K562 (cell line): ENCODE measurements at regions not wholly inside any gene's neighbourhood (a gene's known extent, or its start where the extent isn't known, plus 50 kb on each side); places are given as distances from the start of the nearest gene placed in this dataset.

Experiments used
- DMBX1 ChIP-seq: fragments of 250-450 bp; sonication (Bioruptor Pico); IDR thresholded peaks from 2 replicates; pipeline ENCODE4 v1.8.0; 2022; ENCODE audit warnings: inconsistent platforms, mild to moderate bottlenecking, moderate library complexity, borderline replicate concordance
- FOXJ2 ChIP-seq: fragments of 200-800 bp; sonication (Bioruptor generic); IDR thresholded peaks from 2 replicates; pipeline ENCODE4 v1.6.1; 2016; ENCODE audit warnings: missing genetic modification characterization, missing compliant biosample characterization
- FOXP1 ChIP-seq: sonication (generic); formaldehyde crosslinking; IDR thresholded peaks from 2 replicates; pipeline ENCODE4 v1.8.0; 2022; ENCODE audit warnings: mild to moderate bottlenecking, missing genetic modification reagents
- KLF10 ChIP-seq: fragments of 250-450 bp; sonication (Bioruptor Pico); IDR thresholded peaks from 2 replicates; pipeline ENCODE4 v1.6.1; 2021; ENCODE audit warnings: matching md5 sums
- NCOA6 ChIP-seq: fragments of 450-650 bp; IDR thresholded peaks from 2 replicates; pipeline ENCODE4 v1.6.1; 2017; ENCODE audit warnings: mild to moderate bottlenecking
- PHB ChIP-seq: fragments of 250-450 bp; sonication (Bioruptor Pico); IDR thresholded peaks from 2 replicates; pipeline ENCODE4 v1.5.0; 2021
- SPI1 ChIP-seq: IDR thresholded peaks from 2 replicates; pipeline ENCODE4 v1.6.1; 2011; ENCODE audit warnings: low read depth, low read length, control low read depth, borderline replicate concordance
- TCF7L2 ChIP-seq: fragments of 150-350 bp; IDR thresholded peaks from 2 replicates; pipeline ENCODE4 v1.6.1; 2016; ENCODE audit warnings: low read depth, mild to moderate bottlenecking, low read length, moderate library complexity
- ZFP36 ChIP-seq: fragments of 150-350 bp; IDR thresholded peaks from 2 replicates; pipeline ENCODE4 v1.6.1; 2018; ENCODE audit warnings: low read length, low read depth; ENCODE audit not compliant: partially characterized antibody
- ZNF23 ChIP-seq: fragments of 250-450 bp; sonication (Bioruptor Pico); IDR thresholded peaks from 2 replicates; pipeline ENCODE4 v1.4.0; 2020; ENCODE audit warnings: mild to moderate bottlenecking
- TF ChIP-seq, protein P1 (sequence below): sonication (generic); formaldehyde crosslinking; IDR thresholded peaks from 2 replicates; pipeline ENCODE4 v1.8.0; 2022; ENCODE audit warnings: mild to moderate bottlenecking, missing genetic modification reagents
- TF ChIP-seq, protein P2 (sequence below): fragments of 250-450 bp; sonication (Bioruptor Pico); IDR thresholded peaks from 2 replicates; pipeline ENCODE4 v1.8.0; 2022; ENCODE audit warnings: inconsistent platforms
- TF ChIP-seq, protein P3 (sequence below): fragments of 250-450 bp; sonication (Bioruptor Pico); IDR thresholded peaks from 2 replicates; pipeline ENCODE4 v1.5.0; 2021; ENCODE audit warnings: mild to moderate bottlenecking, moderate library complexity
- TF ChIP-seq, protein P4 (sequence below): fragments of 450-650 bp; IDR thresholded peaks from one replicate; pipeline ENCODE4 v1.6.1; 2018; ENCODE audit warnings: mild to moderate bottlenecking, moderate library complexity; ENCODE audit not compliant: partially characterized antibody
- TF ChIP-seq, protein P5 (sequence below): fragments of 450-650 bp; IDR thresholded peaks from 2 replicates; pipeline ENCODE4 v1.6.1; 2016

DNA sequence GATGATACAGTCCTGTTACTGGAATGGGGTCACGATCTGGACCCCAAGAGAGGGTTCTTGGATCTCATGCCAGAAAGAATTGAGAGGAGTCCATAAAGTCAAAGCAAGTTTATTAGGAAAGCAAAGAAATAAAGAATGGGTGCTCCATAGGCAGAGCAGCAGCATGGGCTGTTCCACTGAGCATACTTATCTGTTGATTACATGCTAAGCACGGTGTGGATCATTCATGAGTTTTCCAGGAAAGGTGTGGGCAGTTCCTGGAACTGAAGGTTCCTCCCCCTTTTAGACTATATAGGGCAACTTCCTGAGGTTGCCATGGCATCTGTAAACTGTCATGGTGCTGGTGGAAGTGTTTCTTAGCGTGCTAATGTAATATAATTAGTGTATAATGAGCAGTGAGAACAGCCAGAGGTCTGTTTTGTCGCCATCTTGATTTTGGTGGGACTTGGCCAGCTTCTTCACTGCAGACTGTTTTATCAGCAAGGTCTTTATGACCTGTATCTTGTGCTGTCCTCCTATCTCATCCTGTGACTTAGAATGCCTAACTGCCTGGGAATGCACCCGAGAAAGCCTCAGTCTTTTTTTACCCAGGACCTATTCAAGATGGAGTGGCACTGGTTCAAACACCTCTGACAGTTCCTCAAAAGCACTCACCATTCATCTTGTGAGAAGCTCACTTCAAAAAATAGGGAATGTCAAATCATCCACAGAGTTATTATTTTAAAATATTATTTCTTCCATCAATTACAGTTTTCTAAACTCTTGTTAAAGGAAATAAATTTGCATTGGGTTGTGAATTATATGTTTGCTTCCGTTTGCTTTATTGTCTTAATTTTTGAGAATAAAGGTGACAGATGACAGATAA lies 1358.8 kb upstream of the TMEM132C start (continued):
- TF ChIP-seq, protein P1, sequence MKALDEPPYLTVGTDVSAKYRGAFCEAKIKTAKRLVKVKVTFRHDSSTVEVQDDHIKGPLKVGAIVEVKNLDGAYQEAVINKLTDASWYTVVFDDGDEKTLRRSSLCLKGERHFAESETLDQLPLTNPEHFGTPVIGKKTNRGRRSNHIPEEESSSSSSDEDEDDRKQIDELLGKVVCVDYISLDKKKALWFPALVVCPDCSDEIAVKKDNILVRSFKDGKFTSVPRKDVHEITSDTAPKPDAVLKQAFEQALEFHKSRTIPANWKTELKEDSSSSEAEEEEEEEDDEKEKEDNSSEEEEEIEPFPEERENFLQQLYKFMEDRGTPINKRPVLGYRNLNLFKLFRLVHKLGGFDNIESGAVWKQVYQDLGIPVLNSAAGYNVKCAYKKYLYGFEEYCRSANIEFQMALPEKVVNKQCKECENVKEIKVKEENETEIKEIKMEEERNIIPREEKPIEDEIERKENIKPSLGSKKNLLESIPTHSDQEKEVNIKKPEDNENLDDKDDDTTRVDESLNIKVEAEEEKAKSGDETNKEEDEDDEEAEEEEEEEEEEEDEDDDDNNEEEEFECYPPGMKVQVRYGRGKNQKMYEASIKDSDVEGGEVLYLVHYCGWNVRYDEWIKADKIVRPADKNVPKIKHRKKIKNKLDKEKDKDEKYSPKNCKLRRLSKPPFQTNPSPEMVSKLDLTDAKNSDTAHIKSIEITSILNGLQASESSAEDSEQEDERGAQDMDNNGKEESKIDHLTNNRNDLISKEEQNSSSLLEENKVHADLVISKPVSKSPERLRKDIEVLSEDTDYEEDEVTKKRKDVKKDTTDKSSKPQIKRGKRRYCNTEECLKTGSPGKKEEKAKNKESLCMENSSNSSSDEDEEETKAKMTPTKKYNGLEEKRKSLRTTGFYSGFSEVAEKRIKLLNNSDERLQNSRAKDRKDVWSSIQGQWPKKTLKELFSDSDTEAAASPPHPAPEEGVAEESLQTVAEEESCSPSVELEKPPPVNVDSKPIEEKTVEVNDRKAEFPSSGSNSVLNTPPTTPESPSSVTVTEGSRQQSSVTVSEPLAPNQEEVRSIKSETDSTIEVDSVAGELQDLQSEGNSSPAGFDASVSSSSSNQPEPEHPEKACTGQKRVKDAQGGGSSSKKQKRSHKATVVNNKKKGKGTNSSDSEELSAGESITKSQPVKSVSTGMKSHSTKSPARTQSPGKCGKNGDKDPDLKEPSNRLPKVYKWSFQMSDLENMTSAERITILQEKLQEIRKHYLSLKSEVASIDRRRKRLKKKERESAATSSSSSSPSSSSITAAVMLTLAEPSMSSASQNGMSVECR (CRISPR knock-in tag) = no peak
- TF ChIP-seq PHB (CRISPR knock-in tag) (peak; percentile 84), SPI1 (0 out of 2 replicates have a peak, but pooled peaks have one; percentile 33), DMBX1 (CRISPR knock-in tag) (peak; percentile 100), KLF10 (CRISPR knock-in tag) (peak; percentile 90), FOXP1 (no peak), FOXJ2 (tag) (peak; percentile 77), TCF7L2 (no peak), NCOA6 (peak; percentile 45; the same call in 1 of the 2 replicates), ZFP36 (peak; percentile 67), ZNF23 (CRISPR knock-in tag) (peak; percentile 91)
- TF ChIP-seq, protein P2, sequence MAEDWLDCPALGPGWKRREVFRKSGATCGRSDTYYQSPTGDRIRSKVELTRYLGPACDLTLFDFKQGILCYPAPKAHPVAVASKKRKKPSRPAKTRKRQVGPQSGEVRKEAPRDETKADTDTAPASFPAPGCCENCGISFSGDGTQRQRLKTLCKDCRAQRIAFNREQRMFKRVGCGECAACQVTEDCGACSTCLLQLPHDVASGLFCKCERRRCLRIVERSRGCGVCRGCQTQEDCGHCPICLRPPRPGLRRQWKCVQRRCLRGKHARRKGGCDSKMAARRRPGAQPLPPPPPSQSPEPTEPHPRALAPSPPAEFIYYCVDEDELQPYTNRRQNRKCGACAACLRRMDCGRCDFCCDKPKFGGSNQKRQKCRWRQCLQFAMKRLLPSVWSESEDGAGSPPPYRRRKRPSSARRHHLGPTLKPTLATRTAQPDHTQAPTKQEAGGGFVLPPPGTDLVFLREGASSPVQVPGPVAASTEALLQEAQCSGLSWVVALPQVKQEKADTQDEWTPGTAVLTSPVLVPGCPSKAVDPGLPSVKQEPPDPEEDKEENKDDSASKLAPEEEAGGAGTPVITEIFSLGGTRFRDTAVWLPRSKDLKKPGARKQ = peak; percentile 97
- TF ChIP-seq, protein P3, sequence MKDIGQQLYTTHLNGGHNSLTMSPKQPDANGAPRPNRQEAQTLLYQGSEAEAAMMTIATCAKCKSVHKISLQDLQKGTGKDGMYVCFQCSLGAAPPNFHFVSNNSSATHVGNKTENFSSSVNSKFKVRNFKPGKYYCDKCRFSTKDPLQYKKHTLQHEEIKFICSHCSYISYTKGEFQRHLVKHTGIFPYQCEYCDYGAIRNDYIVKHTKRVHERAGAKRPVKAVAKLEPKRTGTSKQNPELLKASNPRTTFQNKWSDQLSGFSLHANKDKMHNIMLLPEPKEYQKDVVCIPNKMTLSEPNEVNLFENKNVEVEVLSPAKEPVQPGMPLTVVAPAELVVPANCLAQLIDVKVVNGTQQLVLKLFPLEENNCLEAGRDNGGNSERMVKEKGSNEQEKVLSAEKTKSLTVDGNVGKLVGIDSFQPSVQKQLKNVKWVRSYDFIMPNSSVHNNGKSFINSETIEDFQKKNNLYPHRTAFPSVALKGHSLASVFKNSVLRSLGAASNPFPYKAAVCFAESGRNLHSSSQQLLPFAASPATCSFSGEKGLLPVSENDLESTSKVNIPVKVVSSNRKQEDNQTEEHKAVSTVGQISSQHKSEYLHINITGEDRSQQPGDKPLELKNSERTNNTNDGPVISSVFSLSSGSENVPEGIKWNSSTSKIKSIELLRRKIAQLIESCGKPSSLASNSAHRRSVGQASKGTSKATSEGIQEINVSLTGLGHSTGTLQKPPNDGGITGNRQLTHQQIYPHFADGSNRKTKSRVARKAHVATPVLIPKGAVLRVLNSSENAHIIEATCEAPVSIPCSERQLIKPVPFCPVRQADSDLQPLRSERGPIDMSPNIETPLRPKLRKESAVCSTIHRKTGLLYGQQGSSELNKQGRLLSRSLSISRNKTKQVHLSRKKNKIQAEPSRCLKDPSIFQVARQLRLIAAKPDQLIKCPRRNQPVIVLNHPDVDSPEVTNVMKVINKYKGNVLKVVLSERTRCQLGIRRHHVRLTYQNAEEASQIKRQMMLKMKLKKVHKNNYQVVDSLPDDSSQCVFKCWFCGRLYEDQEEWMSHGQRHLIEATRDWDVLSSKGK (CRISPR knock-in tag) = peak; percentile 89
- TF ChIP-seq, protein P4, sequence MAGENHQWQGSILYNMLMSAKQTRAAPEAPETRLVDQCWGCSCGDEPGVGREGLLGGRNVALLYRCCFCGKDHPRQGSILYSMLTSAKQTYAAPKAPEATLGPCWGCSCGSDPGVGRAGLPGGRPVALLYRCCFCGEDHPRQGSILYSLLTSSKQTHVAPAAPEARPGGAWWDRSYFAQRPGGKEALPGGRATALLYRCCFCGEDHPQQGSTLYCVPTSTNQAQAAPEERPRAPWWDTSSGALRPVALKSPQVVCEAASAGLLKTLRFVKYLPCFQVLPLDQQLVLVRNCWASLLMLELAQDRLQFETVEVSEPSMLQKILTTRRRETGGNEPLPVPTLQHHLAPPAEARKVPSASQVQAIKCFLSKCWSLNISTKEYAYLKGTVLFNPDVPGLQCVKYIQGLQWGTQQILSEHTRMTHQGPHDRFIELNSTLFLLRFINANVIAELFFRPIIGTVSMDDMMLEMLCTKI = no peak
- TF ChIP-seq, protein P5, sequence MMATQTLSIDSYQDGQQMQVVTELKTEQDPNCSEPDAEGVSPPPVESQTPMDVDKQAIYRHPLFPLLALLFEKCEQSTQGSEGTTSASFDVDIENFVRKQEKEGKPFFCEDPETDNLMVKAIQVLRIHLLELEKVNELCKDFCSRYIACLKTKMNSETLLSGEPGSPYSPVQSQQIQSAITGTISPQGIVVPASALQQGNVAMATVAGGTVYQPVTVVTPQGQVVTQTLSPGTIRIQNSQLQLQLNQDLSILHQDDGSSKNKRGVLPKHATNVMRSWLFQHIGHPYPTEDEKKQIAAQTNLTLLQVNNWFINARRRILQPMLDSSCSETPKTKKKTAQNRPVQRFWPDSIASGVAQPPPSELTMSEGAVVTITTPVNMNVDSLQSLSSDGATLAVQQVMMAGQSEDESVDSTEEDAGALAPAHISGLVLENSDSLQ = peak; percentile 68
